ENCODE measurements at regions not wholly inside any gene's neighbourhood (a gene's known extent, or its start where the extent isn't known, plus 50 kb on each side); places are given as distances from the start of the nearest gene placed in this dataset.

GRCh38 chr13:32830336-32831031 is 185.7 kb upstream of the KL start:
- Histone ChIP-seq H2AFZ (ENCODE audit: low read length) (no peak overlapping the region), H3K79me2 (ENCODE audit: control insufficient read depth, insufficient read depth, low read length) (no peaks in the 10 kb centered on the region), H3K4me1 (ENCODE audit: control insufficient read depth, extremely low read depth, insufficient read depth, low read length) (peaks cover 9% of the 10 kb centered on the region), H3K4me3 (replicated peaks in 1 of 4; ENCODE audit: control extremely low read depth in 1 of 4, insufficient read depth in 1 of 4, low read depth in 3 of 4, low read length in 4 of 4) (no peak overlapping the region), H3K4me2 (ENCODE audit: extremely low read depth, insufficient read depth, low read length) (no peak overlapping the region), H3K27ac (ENCODE audit: insufficient read depth, low read length) (no peak overlapping the region), H3K27me3 (ENCODE audit: control insufficient read depth, insufficient read depth, low read length) (no peaks in the 10 kb centered on the region), H3K9me3 (ENCODE audit: control insufficient read depth, insufficient read depth, low read depth, low read length) (no peaks in the 10 kb centered on the region), H3K36me3 (ENCODE audit: control insufficient read depth, insufficient read depth, low read length) (no peaks in the 10 kb centered on the region), H4K20me1 (ENCODE audit: control insufficient read depth, extremely low read depth, insufficient read depth, low read length) (no peaks in the 10 kb centered on the region), H3K9ac (ENCODE audit: insufficient read depth, low read length) (no peak overlapping the region)
- no peak for DNase-seq (ENCODE audit: low read depth in 2 of 2)
- TF ChIP-seq EZH2 (IDR thresholded peaks at IDR 0.05; ENCODE audit: low read length, missing control alignments) = no peak
- TF ChIP-seq, protein P1, sequence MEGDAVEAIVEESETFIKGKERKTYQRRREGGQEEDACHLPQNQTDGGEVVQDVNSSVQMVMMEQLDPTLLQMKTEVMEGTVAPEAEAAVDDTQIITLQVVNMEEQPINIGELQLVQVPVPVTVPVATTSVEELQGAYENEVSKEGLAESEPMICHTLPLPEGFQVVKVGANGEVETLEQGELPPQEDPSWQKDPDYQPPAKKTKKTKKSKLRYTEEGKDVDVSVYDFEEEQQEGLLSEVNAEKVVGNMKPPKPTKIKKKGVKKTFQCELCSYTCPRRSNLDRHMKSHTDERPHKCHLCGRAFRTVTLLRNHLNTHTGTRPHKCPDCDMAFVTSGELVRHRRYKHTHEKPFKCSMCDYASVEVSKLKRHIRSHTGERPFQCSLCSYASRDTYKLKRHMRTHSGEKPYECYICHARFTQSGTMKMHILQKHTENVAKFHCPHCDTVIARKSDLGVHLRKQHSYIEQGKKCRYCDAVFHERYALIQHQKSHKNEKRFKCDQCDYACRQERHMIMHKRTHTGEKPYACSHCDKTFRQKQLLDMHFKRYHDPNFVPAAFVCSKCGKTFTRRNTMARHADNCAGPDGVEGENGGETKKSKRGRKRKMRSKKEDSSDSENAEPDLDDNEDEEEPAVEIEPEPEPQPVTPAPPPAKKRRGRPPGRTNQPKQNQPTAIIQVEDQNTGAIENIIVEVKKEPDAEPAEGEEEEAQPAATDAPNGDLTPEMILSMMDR (conservative IDR thresholded peaks at IDR 0.05 in 1 of 2, IDR thresholded peaks at IDR 0.05 in 1 of 2; ENCODE audit: low read depth in 1 of 2, low read length in 2 of 2) = no peak

DNA sequence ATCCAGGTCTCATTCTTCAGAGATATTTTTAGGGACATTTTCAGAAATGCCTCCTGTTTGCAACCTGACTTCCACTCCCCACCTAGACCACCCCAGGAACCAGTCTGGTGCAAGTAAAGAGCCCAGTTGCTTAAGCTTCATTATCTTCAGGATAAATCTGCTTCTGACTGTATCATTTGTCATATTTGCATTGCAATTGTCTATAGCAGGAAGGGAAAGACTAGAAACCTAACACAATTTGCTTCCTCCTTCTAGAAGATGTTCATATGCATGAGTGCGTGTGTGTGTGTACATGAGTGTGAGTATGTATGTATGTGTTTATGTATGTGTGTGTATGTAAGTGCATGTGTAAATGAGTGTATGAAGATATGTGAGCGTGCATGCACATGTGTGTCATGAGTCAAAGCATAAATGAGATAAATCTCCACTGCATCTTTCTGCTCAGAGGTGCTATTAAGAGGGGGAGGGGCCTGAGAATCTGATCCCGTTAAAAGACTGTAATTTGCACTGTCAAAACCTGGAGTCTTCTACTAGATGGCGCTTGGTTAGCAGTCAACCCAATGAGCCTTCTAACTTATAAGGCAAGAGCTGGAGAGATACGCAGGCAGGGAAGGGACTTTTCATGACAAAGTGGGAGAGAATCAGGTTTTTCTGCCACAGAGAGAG is 178.8 kb upstream of the KL start:
- Histone ChIP-seq H3K4me2 (ENCODE audit: extremely low read depth, insufficient read depth, low read length) (no peak overlapping the region), H2AFZ (ENCODE audit: low read length) (no peak overlapping the region), H3K9ac (ENCODE audit: insufficient read depth, low read length) (no peak overlapping the region), H3K27me3 (ENCODE audit: control insufficient read depth, insufficient read depth, low read length) (no peaks in the 10 kb centered on the region), H3K4me3 (replicated peaks in 1 of 4; ENCODE audit: control extremely low read depth in 1 of 4, insufficient read depth in 1 of 4, low read depth in 3 of 4, low read length in 4 of 4) (no peak overlapping the region), H4K20me1 (ENCODE audit: control insufficient read depth, extremely low read depth, insufficient read depth, low read length) (no peaks in the 10 kb centered on the region), H3K79me2 (ENCODE audit: control insufficient read depth, insufficient read depth, low read length) (no peaks in the 10 kb centered on the region), H3K36me3 (ENCODE audit: control insufficient read depth, insufficient read depth, low read length) (no peaks in the 10 kb centered on the region), H3K27ac (ENCODE audit: insufficient read depth, low read length) (no peak overlapping the region), H3K9me3 (ENCODE audit: control insufficient read depth, insufficient read depth, low read depth, low read length) (no peaks in the 10 kb centered on the region), H3K4me1 (ENCODE audit: control insufficient read depth, extremely low read depth, insufficient read depth, low read length) (no peaks in the 10 kb centered on the region)
- no peak for DNase-seq (ENCODE audit: low read depth in 2 of 2)
- TF ChIP-seq, protein P1 (conservative IDR thresholded peaks at IDR 0.05 in 1 of 2, IDR thresholded peaks at IDR 0.05 in 1 of 2; ENCODE audit: low read depth in 1 of 2, low read length in 2 of 2) = no peak
- TF ChIP-seq EZH2 (IDR thresholded peaks at IDR 0.05; ENCODE audit: low read length, missing control alignments) = no peak

GRCh38 chr13:32837973-32838927 is 178.0 kb upstream of the KL start:
- Histone ChIP-seq H3K9ac (ENCODE audit: insufficient read depth, low read length) (no peak overlapping the region), H3K4me2 (ENCODE audit: extremely low read depth, insufficient read depth, low read length) (no peak overlapping the region), H3K79me2 (ENCODE audit: control insufficient read depth, insufficient read depth, low read length) (no peaks in the 10 kb centered on the region), H3K27me3 (ENCODE audit: control insufficient read depth, insufficient read depth, low read length) (no peaks in the 10 kb centered on the region), H3K36me3 (ENCODE audit: control insufficient read depth, insufficient read depth, low read length) (no peaks in the 10 kb centered on the region), H3K27ac (ENCODE audit: insufficient read depth, low read length) (no peak overlapping the region), H2AFZ (ENCODE audit: low read length) (no peak overlapping the region), H3K9me3 (ENCODE audit: control insufficient read depth, insufficient read depth, low read depth, low read length) (no peaks in the 10 kb centered on the region), H4K20me1 (ENCODE audit: control insufficient read depth, extremely low read depth, insufficient read depth, low read length) (no peaks in the 10 kb centered on the region), H3K4me1 (ENCODE audit: control insufficient read depth, extremely low read depth, insufficient read depth, low read length) (no peaks in the 10 kb centered on the region), H3K4me3 (replicated peaks in 1 of 4; ENCODE audit: control extremely low read depth in 1 of 4, insufficient read depth in 1 of 4, low read depth in 3 of 4, low read length in 4 of 4) (no peak overlapping the region)
- DNase-seq (ENCODE audit: low read depth in 2 of 2) = no peak
- no peak for TF ChIP-seq EZH2 (IDR thresholded peaks at IDR 0.05; ENCODE audit: low read length, missing control alignments)
- TF ChIP-seq, protein P1 (conservative IDR thresholded peaks at IDR 0.05 in 1 of 2, IDR thresholded peaks at IDR 0.05 in 1 of 2; ENCODE audit: low read depth in 1 of 2, low read length in 2 of 2) = no peak
